ENCODE measurements at regions not wholly inside any gene's neighbourhood (a gene's known extent, or its start where the extent isn't known, plus 50 kb on each side); places are given as distances from the start of the nearest gene placed in this dataset.
"Not testable (repeated sequence)": the region's sequence is repeated elsewhere in the genome, so short reads cannot be mapped to it uniquely, and the experiment has no call there.

DNA sequence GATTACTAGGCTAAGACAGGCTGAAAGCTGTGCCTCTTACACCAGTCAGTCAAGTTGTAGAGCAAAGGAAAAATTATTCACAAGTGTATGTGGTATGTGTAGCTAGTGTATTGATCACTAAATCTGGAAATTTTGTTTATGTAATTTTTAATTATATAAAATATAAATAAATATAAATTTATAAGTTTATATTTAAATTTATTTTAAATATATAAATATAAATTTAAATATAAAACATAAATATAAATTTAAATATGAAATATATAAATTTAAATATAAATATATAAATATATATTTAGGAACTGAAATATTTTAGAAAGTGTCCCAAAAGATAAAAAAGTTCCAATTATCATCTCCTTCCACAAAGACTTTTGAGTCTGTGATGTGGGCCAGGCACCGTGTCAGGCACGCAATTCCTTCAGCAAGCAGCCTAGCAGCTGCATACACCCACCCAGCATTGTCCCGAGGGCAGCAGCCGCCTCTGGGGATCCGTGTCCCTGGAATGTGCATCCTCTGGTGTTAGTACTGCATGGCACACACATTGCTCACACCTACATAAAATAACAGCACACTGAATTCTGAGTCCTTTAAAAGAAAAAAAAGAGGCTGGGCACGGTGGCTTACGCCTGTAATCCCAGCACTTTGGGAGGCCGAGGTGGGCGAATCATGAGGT lies 1098.0 kb downstream of the BRD1 start:
- DNase-seq, result no peak

DNA sequence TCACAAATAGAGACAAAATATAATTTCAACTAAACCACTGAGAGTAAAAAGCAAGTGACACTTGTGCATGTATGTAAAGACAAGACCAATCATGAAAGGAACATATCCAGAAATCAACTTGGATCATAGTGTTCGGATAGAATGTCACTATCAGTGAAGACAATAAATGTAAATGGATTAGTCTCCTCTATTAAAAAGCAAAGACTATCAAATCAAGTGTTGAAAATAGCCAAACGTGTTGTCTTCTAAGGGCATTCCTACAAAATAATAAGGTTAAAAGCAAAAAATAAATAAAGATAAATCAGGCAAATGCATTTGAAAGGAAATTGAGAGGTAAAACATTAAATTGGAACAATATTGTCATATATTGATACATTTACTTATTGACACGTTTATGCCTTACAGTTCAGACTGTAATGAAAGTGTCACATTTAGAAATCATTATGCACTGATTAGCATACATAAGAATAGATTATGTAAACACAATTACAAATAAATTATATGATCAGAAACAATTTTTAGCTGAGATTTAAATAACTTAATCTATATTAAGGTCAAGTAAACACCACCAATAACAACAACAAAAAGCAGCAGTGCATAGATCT lies 1100.1 kb downstream of the BRD1 start:
- no peak for DNase-seq

DNA sequence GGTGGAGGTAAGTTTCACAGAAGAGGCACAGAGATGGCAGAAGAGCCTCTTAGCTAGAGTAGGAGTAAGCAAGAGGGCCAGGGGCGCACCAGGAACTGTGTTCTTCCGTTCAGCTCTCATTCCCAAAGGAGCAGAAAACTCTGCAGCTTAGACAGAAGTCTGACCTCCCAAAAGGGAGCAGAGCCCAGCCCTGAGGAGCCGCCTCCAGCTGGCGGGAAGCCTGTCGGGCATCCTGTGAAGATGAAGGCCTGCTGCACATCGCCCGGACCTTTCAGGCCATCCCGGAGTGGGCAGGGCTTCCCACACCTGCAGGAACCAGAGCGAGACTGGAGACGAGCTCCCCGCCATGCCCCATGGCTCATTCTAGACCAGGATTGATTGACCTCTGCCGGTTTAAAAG lies 1102.8 kb downstream of the BRD1 start:
- DNase-seq, result no peak

DNA sequence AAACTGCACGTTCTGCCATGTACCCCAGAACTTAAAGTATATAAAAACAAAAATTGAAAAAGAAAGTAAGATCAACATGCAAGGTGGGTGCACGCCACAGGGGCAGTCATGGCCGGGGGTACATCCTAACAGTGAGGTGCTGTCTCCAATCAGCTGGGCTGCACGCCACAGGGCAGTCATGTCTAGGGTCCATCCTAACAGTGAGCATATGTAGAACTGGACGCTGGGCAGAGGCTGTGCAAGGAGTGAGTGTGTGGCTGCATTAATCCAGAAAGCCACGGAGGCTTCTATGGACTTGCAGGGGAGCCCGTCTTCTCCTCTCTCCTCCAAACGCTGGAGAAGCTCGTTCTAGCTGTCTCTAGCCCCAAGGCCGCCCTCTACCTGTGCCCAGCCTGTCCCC lies 1105.0 kb downstream of the BRD1 start:
- DNase-seq, result no peak

DNA sequence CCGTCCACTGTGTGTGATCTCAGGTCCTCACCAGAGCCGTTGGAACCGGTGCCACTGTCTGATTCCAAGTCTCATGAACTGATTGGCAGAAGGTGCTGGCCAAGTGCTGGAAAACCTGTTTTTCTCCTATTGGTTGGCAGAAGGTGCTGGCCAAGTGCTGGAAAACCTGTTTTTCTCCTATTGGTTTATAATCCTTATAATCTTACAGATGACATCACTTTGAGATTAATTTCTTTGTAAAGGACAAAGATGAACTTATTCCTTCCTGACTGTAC lies 1106.3 kb downstream of the BRD1 start:
- DNase-seq, result no peak

DNA sequence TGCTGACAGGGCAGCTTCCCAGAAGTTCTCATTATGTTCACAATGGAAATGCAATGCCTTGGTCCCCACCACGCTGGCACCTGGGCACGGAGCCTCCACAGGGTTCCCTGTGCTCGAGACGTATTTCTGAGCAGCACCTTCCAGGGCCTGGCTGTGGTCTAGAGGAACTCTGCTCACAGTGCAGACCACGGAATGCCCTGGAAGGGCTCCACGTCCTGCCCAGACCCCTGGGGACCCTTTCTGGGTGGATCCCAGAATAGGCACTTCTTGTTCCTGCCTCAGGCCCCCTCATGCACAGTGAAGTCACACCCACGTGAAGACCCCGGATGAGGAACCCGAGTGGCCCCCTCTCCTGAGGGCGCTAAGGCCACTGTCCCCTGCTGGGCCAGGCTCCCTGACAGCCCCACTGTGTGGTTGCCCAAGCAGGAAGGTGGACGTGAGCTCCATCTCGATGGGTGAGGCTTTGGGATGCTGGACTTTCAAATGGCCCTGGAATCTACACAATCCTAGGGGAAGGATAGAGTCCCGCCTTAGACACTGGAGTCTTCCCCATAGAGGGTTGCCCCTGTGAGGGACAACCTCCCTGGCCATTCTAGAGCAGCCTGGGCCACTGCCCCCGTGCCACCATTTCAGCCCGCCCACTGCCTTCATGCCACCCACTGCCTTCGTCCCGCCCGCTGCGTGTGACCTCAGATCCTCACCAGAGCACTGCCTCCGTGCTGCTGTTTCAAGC lies 1106.8 kb downstream of the BRD1 start:
- DNase-seq, result no peak

DNA sequence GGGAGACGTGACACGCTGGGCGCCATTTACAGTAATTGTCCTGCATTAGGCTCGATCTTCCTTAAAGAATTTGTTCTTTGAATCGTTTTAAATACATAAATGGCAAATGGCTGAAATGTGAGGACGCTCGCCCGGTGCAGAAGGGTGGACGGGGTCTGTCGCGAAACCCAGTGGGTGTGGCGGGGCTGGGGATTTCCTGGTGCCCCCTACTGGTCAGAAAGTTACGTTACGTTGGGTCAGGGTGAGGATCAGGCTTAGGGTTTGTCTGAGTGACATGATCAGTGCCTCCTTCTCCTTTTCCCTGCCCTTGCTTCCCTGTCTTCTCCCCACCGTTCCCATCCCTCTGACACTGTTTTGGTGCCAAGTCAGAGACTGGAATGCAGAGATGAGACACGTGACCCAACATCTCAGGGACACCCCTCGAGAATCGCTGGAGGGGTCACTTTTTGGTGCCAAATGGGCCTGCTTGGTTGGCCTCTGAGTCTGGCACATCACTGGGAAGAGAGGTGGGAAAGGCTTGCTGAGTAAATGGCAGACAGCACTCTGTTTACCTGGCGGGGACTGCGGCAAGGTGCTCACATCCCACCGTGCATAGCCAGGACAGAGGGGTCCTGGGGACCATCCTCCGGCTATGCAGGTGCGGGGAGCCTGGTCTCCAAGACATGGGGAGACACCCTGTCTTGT lies 1107.6 kb downstream of the BRD1 start:
- DNase-seq, result peak; percentile 24

DNA sequence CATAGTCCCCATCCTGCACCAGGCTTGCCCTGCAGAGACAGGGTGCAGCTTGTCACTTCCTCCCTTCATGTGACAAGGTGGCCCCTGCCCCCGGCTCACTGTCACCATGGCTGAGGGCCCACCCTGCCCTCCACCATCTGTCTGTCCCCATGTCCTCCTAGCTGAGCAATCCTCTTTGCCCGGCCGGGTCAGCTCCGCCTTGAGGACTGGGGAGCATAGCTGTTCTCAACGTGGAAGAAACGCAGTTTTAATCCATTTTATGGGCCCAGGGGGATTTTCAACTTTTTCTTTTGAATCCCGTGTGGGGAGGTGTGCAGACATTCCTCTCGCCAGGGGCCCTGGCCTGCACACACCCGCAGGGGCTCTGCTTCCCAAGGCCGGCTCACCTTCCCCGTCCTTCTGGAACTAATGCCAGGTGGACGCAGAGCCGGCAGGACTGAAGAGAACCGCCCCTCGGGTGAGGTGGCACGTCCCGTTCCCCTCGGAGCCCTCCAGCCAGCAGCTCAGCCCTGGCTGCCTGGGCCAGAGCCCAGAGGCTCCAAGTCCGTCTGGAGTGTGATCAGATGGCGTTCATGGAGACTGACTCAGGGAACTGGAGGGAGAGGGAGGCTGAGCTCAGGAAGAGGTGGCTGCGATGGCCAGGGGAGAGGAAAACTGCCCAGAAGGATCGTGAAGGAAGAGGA lies 1108.7 kb downstream of the BRD1 start:
- no peak for DNase-seq

DNA sequence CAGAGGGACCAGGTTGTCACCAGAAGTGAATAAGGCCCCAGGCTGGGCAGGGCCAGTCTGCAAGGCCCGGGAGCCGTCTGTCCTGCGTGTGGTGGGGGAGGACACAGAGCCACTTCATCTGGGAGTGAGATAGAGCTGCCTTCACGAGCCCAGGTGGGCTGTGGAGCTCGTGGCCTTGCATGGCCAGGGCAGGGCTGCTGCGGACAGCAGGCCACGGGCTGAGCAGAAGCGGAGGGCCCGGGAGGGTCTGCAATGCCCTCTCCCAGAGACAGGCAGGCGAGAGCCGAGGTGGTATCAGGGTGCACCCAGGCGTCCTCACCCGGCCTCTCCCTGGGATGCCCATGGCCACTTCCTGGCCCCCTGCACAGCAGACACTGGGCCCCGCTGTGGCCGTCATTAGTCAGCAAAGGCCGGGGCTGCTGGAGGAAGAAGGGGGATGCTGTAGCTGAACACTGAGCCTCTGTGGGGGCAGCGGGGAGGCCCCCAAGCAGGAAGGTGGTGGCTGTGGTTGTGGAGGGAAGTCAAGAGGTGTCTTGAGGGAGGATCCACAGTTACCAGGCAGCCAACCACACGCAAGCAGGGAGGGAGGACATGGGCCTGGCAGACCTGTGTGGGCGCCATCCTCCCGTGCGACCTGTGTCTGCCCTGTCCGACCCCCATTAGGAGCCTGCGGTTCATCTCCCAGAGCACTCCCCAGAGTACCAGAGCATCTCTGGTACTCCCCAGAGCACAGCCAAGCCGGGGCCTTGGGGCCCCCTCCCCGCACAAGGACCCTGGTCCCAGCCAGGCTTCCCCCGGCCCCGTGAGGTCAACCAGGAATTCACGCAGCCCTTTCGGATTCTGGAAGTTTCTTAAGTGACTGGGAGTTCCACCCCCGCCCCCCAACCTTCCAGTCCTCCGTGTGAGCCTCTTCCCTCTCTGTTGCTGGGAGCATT lies 1109.5 kb downstream of the BRD1 start:
- no peak for DNase-seq

DNA sequence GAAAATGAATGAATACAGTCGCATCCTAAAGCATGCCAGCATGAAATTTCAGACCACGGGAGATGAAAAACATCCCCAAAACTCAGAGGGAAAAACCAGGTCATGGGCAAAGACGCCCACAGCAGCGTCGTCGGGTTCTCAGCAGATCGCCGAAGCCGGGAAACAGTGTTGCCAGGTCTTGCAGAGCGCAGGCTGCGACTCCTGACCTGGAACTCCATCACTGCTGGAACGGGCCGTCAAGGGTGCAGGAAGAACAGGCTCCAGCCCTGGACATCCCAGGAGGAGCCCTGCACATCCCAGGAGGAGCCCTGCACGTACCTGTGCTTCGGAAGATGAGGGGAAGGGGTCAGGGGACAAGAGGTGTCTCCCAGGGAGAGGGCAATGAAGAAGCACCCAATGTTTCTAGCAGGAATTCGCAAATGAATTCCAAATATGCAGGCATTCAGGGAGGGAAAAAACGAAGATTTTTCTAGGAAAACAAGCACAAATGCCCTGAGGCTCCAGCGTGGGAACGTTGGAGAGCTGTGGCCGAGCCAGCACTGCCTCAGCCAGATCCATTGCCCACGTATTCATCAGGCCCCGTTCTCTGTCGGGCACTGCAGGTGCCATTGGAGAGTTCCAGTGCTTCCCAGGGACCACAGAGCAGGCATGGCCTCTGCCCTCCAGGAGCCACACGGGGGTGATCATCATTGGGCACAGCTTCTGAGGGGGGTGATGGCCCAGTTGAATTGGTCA lies 1110.4 kb downstream of the BRD1 start:
- DNase-seq, result no peak

DNA sequence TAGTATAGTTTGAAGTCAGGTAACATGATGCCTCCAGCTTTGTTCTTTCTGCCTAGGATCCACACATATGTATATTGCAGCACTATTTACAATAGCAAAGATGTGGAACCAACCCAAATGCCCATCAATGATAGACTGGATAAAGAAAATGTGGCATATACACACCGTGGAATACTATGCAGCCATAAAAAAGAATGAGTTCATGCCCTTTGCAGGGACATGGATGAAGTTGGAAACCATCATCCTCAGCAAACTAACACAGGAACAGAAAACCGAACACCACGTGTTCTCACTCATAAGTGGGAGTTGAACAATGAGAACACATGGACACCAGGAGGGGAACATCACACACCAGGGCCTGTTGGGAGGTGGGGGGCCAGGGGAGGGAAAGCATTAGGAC lies 1111.5 kb downstream of the BRD1 start:
- not testable (repeated sequence) for DNase-seq

DNA sequence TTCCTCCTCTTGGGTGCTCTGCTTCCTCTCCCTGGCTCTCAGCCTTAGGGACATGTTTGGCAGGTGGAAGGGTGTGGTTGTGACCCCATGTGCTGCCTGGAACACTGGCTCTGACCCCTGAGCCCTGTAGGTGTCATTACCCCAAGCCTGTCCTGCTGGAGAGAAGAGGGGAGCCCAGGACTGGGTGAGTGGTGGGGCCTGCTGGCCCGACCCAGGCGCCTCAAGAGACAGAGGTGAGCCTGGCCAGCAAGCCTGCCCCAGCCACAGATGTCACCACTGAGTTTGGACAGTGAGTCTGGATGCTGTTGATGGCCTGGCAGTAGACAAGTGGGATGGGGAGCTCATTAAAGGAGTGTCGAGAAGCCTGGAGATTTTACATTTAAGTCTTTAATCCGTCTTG lies 1112.2 kb downstream of the BRD1 start:
- DNase-seq, result no peak

DNA sequence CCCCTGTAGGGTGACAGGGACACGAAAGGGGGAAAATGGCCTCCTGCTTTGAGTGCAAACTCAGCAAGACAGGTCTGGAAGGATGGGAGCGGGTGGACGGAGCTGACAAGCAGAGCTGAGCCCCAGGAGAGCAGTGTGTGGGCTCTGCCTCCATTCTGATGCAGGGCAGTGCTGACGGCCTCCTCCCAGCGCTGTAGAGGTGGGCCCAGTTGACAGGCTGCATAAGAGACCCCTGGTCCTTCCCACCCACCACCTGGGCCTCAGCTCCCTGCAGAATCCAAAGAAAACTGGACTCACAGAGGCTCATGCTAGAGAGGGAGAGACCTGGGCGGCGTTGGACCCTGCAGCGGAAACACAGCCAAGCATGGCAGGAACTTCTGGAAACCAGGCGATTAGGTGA lies 1113.4 kb downstream of the BRD1 start:
- no peak for DNase-seq

DNA sequence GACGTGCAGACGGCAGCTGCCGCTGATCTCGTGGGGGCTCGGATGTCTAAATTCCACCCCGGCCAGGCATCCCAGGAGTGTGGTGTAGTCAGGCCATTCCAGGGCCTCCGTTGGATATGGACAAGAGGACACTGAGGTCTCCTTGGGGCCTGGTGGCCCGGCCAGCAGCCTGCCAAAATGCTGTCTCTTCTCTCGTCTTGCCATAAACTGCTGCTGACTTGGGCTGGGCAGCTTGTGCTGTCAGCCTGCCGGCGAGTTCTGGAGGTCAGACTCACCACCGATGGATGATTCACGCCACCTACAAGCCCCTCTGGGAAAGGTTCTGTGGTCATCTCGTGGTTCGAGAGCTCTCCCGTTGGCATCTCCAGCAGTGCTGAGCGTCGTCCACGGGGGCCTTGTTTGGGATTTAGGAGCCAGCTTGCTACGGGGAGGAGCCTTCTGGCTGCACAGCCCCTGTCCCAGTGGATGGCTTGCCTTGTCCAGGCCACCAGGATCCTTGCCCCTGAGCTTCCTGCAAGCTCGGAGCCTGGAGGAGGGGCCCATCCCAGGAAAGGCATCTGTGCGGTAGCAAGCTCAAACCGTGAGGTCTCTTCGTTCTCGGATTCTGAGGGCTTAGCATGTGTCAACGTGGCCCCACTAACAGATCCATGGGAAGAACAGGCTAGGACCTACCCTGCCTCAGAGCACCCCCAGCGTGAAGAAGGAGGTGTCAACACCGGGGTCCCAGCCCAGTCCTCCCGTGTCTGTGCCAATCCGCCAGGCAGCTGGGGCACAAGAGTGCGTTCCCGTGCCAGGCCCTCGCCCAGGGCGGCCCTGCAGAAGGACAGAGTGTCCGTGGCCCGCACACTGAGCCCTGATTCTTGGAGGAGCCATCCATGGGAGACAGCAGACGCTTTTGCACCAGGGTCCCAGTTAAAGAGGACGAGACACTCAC lies 1114.1 kb downstream of the BRD1 start:
- DNase-seq, result no peak

DNA sequence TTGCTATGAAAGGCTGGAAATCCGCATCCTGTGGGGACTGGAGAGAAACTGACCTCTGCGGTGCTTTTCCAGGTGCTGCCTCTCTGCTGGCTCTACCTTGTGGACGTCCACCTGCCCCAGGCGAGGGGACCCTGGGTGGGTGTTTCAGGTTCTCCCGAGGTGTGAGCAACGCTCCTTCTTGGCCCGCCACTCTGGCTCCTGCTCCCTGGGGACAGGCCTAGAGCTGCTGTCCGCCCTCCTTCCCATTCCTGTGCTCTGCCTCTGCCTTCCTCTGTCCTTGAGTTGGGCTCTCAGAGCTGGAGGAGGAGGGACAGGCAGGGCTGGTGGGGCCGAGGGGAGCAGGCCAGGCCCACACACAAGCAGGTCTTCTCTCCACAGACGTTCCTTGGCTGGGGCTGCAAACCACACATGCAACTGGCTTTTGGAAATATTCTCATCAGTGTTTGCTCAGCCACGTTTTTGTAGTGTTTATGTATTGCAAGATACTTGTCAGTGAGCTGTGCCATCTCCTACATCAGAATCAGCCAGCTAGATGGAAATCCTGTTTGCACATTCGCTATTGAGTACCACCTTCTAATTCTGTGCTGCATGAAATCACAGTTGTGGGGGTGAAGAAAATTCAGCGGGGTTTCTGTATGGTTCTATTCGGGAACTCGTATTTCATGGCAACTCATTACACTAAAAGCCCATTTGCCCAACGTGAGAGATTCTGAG lies 1115.0 kb downstream of the BRD1 start:
- no peak for DNase-seq

DNA sequence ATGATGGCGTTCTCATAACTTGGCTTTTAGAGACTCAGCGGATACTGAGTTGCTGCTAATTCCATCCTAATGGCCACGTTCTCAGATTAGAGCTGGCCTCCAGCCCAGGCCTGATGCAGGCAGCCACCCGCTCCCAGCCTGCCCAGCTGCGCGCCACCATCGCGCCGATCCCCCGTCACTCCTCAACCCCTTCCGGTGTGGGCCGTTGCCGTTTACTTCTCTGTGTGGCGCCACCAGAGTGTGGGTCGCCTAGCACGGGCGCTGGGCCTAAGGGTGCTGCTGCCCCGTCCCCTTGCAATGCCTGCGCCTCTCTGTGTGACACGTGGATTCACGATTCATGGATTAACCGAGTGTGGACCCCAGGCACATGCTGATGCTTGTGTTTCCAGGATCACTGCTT lies 1116.0 kb downstream of the BRD1 start:
- DNase-seq, result no peak

DNA sequence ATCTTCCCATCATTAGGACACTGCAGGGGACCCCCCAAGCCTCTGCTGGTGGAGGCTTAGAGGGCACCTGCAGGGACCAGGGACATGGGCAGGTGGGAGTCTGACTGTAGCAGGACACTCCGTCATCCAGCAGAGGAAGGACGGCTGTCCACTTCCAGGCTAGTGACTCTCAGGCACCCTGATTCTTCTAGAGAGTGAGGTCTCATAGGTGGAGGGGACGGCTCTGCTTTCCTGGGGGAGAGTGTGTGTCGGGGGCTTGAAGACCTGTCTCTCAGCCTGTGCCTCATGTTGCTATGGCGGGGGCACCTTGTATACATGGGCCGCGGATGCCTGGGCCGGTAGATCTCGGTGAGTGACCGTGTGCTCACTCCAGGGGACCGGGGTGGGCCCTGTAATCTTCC lies 1116.6 kb downstream of the BRD1 start:
- DNase-seq, result no peak

DNA sequence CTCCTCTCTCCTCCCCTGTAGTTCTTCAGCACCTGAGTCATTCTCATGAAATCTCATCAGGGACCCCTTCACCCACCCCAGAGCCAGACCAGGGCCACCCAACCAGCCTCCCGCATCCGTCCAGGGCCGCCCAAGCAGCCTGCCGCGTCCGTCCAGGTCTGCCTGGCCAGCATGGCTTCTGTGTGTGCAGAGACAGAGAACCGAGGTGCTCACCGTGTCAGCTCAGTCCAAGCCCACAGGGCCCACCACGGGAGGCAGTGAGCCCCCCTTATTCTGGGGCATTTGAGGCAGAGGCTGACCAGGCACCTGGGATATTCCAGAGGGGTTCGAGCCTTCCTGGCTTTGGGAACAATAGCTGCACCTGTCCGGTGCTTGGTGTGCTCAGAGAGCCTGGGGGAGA lies 1117.3 kb downstream of the BRD1 start:
- DNase-seq, result no peak

DNA sequence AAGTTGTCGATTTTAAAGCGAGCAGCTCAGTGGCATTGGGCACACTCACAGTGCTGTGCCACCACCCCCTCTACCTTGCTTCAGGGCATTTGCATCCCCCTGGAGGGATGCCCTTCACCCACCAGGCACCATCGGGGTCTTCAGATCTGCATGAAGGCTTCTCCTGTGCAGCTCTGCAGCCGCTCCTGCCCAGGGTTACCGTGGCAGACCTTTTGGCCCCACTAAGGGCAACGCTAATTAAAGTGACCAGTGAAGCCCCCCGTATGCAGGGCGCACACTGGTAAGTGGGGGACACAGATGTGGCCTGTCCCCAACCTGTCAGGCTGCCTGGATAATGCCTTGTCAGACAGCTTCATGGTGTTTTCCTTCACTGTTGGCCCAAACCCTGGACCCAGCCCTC lies 1117.7 kb downstream of the BRD1 start:
- no peak for DNase-seq

DNA sequence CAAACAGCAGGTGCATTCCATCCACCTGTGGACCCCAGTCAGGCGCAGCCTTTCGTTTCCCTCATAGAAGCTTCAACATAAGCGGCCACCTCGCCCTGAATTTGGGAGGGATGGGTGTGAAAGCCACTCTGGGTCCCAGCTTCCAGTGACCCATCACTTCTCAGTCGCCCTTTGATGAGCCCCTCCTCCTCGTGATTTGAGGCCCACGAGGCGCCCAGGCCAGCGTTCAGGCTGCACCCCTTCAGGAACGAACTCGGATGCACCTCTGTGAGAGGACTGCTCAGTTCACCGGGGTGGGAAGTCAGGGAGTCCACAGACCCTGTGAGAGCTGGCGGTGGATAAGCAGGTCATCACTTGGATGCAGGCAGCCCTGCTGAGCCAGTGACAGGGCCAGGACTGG lies 1118.2 kb downstream of the BRD1 start:
- DNase-seq, result no peak

Data from hematopoietic multipotent progenitor cell treated with erythropoietin and hydrocortisone succinate and interleukin-3 and kit ligand, for 6 days (in vitro differentiated cells).